ENCODE measurements at regions not wholly inside any gene's neighbourhood (a gene's known extent, or its start where the extent isn't known, plus 50 kb on each side); places are given as distances from the start of the nearest gene placed in this dataset.

DNA sequence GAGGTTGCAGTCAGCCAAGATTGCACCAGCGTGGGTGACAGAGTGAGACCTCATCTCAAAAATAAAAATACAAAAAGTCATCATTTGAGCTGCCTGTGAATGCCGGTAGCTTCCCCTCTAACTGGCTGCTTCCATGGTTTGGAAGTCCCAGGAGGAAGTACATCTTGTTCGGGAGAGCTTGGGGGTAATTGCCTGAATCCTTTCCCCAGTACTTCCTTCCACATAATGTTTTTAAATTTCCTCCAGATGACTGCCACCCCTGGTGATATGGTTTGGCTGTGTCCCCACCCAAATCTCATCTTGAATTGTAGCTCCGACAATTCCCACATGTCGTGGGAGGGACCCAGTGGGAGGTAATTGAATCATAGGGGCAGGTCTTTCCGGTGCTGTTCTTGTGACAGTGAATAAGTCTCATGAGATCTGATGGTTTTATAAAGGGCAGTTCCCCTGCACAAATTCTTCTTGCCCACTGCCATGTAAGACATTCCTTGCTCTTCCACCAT lies 87.2 kb downstream of the SPRING1 start:
- TF ChIP-seq, protein P1, sequence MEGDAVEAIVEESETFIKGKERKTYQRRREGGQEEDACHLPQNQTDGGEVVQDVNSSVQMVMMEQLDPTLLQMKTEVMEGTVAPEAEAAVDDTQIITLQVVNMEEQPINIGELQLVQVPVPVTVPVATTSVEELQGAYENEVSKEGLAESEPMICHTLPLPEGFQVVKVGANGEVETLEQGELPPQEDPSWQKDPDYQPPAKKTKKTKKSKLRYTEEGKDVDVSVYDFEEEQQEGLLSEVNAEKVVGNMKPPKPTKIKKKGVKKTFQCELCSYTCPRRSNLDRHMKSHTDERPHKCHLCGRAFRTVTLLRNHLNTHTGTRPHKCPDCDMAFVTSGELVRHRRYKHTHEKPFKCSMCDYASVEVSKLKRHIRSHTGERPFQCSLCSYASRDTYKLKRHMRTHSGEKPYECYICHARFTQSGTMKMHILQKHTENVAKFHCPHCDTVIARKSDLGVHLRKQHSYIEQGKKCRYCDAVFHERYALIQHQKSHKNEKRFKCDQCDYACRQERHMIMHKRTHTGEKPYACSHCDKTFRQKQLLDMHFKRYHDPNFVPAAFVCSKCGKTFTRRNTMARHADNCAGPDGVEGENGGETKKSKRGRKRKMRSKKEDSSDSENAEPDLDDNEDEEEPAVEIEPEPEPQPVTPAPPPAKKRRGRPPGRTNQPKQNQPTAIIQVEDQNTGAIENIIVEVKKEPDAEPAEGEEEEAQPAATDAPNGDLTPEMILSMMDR (IDR thresholded peaks at IDR 0.05): no peak
- H3K9me3 Mint-ChIP-seq (ENCODE audit: low read depth): no peaks in the 10 kb centered on the region
- peaks cover 14% of the 10 kb centered on the region for H3K4me1 Mint-ChIP-seq (ENCODE audit: low read depth)
- H3K27ac Mint-ChIP-seq (ENCODE audit: unreplicated experiment): no peak overlapping the region
- H3K36me3 Mint-ChIP-seq (ENCODE audit: low read depth): peaks cover 2% of the 10 kb centered on the region
- no peak for DNase-seq (ENCODE audit: low spot score)
- no peak overlapping the region for H3K4me3 Mint-ChIP-seq (ENCODE audit: unreplicated experiment)
- peaks cover 6% of the 10 kb centered on the region for H3K27me3 Mint-ChIP-seq (ENCODE audit: low read depth)

DNA sequence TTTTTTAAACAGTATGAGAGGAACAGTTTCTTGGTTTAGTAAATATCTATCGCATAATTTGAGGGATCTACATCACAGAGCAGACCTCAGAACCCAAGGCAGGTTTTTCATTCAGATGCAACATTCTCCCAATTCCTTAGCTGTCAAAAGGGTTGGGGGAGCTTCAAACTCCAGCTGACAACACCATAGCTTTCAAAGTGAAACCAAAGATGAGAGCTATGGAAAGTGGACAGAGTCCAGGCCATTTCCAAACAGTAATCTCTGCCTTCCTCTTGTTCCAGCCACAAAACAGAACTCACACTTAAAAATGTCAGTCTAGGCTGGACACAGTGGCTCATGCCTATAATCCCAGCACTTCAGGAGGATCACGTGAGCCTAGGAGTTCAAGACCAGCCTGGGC lies 87.8 kb downstream of the SPRING1 start:
- H3K27ac Mint-ChIP-seq (ENCODE audit: unreplicated experiment): no peak overlapping the region
- H3K36me3 Mint-ChIP-seq (ENCODE audit: low read depth): peaks cover 2% of the 10 kb centered on the region
- H3K4me1 Mint-ChIP-seq (ENCODE audit: low read depth): peaks cover 14% of the 10 kb centered on the region
- H3K9me3 Mint-ChIP-seq (ENCODE audit: low read depth): peaks cover under 1% of the 10 kb centered on the region
- no peak for DNase-seq (ENCODE audit: low spot score)
- no peak overlapping the region for H3K4me3 Mint-ChIP-seq (ENCODE audit: unreplicated experiment)
- TF ChIP-seq, protein P1 (IDR thresholded peaks at IDR 0.05): no peak
- peaks cover 6% of the 10 kb centered on the region for H3K27me3 Mint-ChIP-seq (ENCODE audit: low read depth)

DNA sequence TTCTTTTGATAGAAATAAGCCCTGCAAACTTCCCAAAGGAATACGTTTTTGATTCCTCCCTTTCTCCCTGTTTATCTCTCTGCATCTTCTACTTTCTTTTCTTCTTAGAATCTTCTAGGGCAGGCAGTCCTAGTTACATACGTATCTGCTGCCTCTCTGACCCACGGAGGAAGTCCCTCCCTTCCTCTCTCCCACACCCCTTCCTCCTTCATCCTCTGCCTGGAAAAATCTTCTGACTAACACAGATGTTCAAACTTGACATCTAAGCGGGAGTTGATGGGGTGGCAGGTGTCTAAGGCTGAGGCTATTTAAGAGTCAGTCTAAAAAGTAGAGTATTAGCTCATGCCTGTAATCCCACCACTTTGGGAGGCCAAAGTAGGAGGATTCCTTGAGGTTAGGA lies 88.6 kb downstream of the MAP1LC3B2 start:
- Mint-ChIP-seq H3K4me1 (ENCODE audit: low read depth) (peaks cover 14% of the 10 kb centered on the region), H3K27ac (ENCODE audit: unreplicated experiment) (no peak overlapping the region), H3K36me3 (ENCODE audit: low read depth) (peaks cover 4% of the 10 kb centered on the region), H3K4me3 (ENCODE audit: unreplicated experiment) (no peak overlapping the region), H3K9me3 (ENCODE audit: low read depth) (peaks cover 6% of the 10 kb centered on the region), H3K27me3 (ENCODE audit: low read depth) (peaks cover 6% of the 10 kb centered on the region)
- TF ChIP-seq, protein P1 (IDR thresholded peaks at IDR 0.05): no peak
- DNase-seq (ENCODE audit: low spot score): no peak

DNA sequence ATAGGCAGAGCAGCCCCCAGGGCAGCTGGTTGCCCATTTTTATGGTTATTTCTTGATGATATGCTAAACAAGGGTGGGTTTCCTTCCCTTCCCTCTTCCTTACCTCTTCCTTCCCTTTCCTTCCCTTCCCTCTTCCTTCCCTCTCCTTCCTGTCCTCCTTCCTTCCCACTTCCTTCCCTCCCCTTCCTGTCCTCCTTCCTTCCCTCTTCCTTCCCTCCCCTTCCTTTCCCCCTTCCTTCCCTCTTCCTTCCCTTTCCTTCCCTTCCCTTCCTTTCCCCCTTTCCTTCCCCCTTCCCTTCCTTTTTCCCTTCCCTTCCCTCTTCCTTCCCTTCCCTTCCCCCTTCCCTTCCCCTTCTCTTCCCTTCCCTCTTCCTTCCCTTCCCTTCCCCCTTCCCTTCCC lies 87.7 kb downstream of the MAP1LC3B2 start:
- H3K27me3 Mint-ChIP-seq (ENCODE audit: low read depth): peaks cover 6% of the 10 kb centered on the region
- peaks cover 14% of the 10 kb centered on the region for H3K4me1 Mint-ChIP-seq (ENCODE audit: low read depth)
- peaks cover 4% of the 10 kb centered on the region for H3K36me3 Mint-ChIP-seq (ENCODE audit: low read depth)
- no peak overlapping the region for H3K4me3 Mint-ChIP-seq (ENCODE audit: unreplicated experiment)
- no peak overlapping the region for H3K27ac Mint-ChIP-seq (ENCODE audit: unreplicated experiment)
- TF ChIP-seq, protein P1 (IDR thresholded peaks at IDR 0.05): no peak
- peaks cover 6% of the 10 kb centered on the region for H3K9me3 Mint-ChIP-seq (ENCODE audit: low read depth)
- DNase-seq (ENCODE audit: low spot score): no peak

DNA sequence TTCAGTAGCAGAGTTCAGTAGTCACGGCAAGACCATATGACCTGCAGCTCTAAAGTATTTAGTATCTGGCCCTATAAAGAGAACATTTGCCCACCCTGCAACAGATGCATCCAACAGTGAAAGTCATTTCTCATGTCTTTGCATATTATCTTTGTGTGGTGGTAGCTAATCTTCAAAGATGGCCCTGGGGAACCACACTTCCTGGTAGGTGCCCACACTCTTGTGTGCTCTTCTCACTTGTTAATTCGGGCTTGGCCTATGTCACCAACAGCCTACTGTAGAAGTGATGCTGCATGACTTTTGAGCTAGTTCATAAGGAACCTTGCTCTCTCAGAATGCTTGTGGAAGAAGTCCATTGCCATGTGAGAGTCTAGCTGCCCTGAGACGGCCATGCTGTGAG lies 85.6 kb downstream of the MAP1LC3B2 start:
- peaks cover 6% of the 10 kb centered on the region for H3K27me3 Mint-ChIP-seq (ENCODE audit: low read depth)
- H3K4me3 Mint-ChIP-seq (ENCODE audit: unreplicated experiment): no peak overlapping the region
- no peak overlapping the region for H3K27ac Mint-ChIP-seq (ENCODE audit: unreplicated experiment)
- no peaks in the 10 kb centered on the region for H3K4me1 Mint-ChIP-seq (ENCODE audit: low read depth)
- DNase-seq (ENCODE audit: low spot score): no peak
- H3K9me3 Mint-ChIP-seq (ENCODE audit: low read depth): peaks cover 6% of the 10 kb centered on the region
- TF ChIP-seq, protein P1 (IDR thresholded peaks at IDR 0.05): no peak
- peaks cover 4% of the 10 kb centered on the region for H3K36me3 Mint-ChIP-seq (ENCODE audit: low read depth)
